Right lobe of liver (tissue), 6 donors: ENCODE measurements at regions not wholly inside any gene's neighbourhood (a gene's known extent, or its start where the extent isn't known, plus 50 kb on each side); places are given as distances from the start of the nearest gene placed in this dataset.

Experiments
- ATAC-seq, 4 donors: fragments of 200-7000 bp; cut with Tn5 transposase; one replicate each; pipeline ENCODE4 v1.9.1; 2020; ENCODE audit warnings: mild to moderate bottlenecking in 4 of 4, moderate library complexity in 4 of 4
- DNase-seq, 3 donors: peaks; one replicate each; pipeline ENCODE4 v3.0.0-alpha.2; 2020
- H3K27ac ChIP-seq, 3 donors: fragments of 200-600 bp; one replicate each; pipeline ENCODE4 v1.8.0; 2022
- H3K27me3 ChIP-seq, 2 donors: fragments of 200-600 bp; one replicate each; pipeline ENCODE4 v1.8.0; 2022
- H3K36me3 ChIP-seq, 4 donors: fragments of 200-600 bp; sonication (generic) in 1 of 4; one replicate each; pipeline versions ENCODE4 v1.5.1 to v1.8.0; 2017 to 2022; ENCODE audit warnings: control low read depth in 1 of 4
- H3K4me1 ChIP-seq, 4 donors: fragments of 200-600 bp; sonication (generic) in 1 of 4; one replicate each; pipeline versions ENCODE4 v1.5.1 to v1.8.0; 2017 to 2022; ENCODE audit warnings: control low read depth in 1 of 4
- H3K4me3 ChIP-seq, 3 donors: fragments of 200-600 bp; one replicate each; pipeline ENCODE4 v1.8.0; 2022
- H3K9me3 ChIP-seq, 4 donors: fragments of 200-600 bp; sonication (generic) in 1 of 4; one replicate each; pipeline versions ENCODE4 v1.5.1 to v1.8.0; 2017 to 2022; ENCODE audit warnings: control low read depth in 1 of 4
- POLR2A ChIP-seq: fragments of 450-650 bp; IDR thresholded peaks from one replicate; pipeline ENCODE4 v1.6.1; 2017; ENCODE audit warnings: antibody characterized with exemption, mild to moderate bottlenecking
- WGBS: methylation state at CpG from one replicate; pipeline ENCODE4 v1.1.6; 2018; ENCODE audit warnings: low coverage, low lambda C conversion rate; ENCODE audit not compliant: insufficient coverage; ENCODE audit errors: missing lambda C conversion rate; 5-methylcytosine and 5-hydroxymethylcytosine counted together
- intact Hi-C, 2 donors: fragments of 100-400 bp; cut with DNase I; formaldehyde crosslinking; loops; one replicate each; pipeline versions ENCODE4 v1.11.2 to v1.14.1; 2022
- TF ChIP-seq, protein P1 (sequence below), 4 donors: fragments of 200-600 bp in 3 of 4; fragments of 450-650 bp in 1 of 4; IDR thresholded peaks; one replicate each; pipeline versions ENCODE4 v1.5.1 to v1.8.0; 2016 to 2022; ENCODE audit warnings: antibody characterized with exemption in 4 of 4, mild to moderate bottlenecking in 2 of 4
- donor health status: DM: no; HTN: yes; CAD: no.
- donor health status: DM: no; HTN: no; CAD: no.
- donor health status: DM: no; HTN: no; CAD: no.
- donor health status: DM: no; HTN: yes; CAD: no.
- donor health status: DM: no; HTN: yes; CAD: no.

DNA sequence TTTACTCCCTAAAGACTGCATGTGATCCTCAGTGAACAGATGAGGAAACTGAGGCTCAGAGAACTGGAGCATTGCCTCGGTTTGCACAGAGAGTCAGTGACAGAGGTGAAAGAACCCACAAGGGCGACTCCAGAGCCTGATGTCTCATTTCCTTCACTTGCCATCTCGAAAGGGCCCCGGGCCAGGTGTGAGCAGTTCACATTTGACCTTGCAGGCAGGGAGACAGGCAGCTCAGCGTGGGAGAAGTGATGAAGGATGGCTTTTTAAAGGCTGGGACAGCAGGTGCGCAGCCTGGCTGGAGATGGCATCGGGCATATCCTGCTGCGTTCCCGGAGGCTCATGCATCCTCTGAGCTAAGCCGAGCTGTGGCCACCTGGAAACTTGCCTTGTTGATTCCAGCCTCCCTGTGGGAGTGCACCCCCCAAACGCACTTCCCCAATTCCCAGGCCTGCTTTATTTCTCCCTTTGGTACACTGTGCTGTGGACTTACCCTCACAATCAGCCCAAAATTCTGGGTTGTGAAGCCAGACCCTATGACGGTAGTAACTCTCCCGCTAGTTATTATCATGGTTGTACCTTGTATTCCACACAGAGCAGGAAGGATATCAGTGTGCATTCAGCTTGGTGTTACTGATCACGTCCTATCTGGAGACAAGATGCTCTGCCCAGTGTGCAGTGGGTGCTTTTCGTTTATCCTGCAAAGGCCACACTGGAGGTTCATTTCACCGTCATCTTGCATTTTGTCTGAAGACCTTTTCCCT, 753.2 kb upstream of the EEF2KMT start:
- Histone ChIP-seq H3K9me3 (no peaks in the 10 kb centered on the region), H3K27me3 (no peaks in the 10 kb centered on the region), H3K4me1 (no peaks in the 10 kb centered on the region), H3K36me3 (no peaks in the 10 kb centered on the region), H3K4me3 (no peak overlapping the region), H3K27ac (no peak overlapping the region)
- DNase-seq (no peak), ATAC-seq (no peak)
- intact Hi-C loops: no loop called here
- TF ChIP-seq, protein P1, sequence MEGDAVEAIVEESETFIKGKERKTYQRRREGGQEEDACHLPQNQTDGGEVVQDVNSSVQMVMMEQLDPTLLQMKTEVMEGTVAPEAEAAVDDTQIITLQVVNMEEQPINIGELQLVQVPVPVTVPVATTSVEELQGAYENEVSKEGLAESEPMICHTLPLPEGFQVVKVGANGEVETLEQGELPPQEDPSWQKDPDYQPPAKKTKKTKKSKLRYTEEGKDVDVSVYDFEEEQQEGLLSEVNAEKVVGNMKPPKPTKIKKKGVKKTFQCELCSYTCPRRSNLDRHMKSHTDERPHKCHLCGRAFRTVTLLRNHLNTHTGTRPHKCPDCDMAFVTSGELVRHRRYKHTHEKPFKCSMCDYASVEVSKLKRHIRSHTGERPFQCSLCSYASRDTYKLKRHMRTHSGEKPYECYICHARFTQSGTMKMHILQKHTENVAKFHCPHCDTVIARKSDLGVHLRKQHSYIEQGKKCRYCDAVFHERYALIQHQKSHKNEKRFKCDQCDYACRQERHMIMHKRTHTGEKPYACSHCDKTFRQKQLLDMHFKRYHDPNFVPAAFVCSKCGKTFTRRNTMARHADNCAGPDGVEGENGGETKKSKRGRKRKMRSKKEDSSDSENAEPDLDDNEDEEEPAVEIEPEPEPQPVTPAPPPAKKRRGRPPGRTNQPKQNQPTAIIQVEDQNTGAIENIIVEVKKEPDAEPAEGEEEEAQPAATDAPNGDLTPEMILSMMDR (IDR thresholded peaks at IDR 0.05): no peak
- TF ChIP-seq POLR2A: no peak
- WGBS: 61% methylated on average over 10 of the region's 16 CpGs

DNA sequence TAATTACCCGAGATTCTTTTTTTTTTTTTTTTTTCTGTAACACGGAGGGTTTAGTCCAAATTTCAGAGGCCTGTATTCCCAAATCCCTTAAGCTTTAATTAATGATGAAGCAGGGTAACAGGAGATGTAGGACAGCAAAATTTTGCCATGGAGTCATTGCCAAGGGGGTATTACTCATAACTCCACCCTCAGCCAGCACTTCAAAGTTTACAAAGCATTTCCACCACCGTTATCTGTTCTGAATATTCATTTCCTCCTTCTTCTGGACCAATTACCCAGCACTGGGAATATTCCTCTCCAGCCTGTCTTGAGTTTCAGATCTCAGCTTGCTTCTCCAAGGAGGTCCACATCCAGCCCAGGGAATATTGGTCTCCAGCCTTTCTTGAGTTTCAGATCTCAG, 747.5 kb upstream of the EEF2KMT start:
- TF ChIP-seq, protein P1 (IDR thresholded peaks at IDR 0.05): no peak
- TF ChIP-seq POLR2A: no peak
- Histone ChIP-seq H3K27me3 (no peaks in the 10 kb centered on the region), H3K27ac (no peak overlapping the region), H3K36me3 (no peaks in the 10 kb centered on the region), H3K4me1 (no peaks in the 10 kb centered on the region), H3K4me3 (no peak overlapping the region), H3K9me3 (no peaks in the 10 kb centered on the region)
- 22% methylated on average over 3 of the region's 3 CpGs for WGBS
- no peak for ATAC-seq
- DNase-seq: no peak
- intact Hi-C loops: no loop called here

DNA sequence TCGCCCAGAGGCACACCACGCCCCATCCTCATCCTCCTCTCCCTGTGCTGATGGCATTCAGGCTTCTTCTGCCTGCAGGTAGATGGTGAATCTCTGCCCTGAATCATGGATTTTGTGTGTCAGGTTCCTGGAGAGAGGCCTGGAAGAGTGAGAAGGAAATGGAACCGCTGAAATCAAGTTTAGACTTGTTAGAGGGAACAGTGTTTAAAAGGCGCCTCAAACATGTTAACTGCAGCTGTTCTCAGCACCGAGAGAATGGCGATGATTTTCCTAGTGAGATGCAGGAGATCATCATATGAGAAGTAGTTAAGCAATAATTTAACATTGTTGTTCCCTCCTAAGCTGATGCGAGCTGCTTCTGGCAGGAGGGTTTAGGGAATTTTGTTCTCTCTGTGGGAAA, 744.4 kb upstream of the EEF2KMT start:
- DNase-seq (no peak), ATAC-seq (no peak)
- WGBS: 57% methylated on average over 7 of the region's 7 CpGs
- H3K27ac ChIP-seq: no peak overlapping the region
- intact Hi-C loops: no loop called here
- H3K4me1 ChIP-seq: no peaks in the 10 kb centered on the region
- TF ChIP-seq, protein P1 (IDR thresholded peaks at IDR 0.05): no peak
- no peak for TF ChIP-seq POLR2A
- H3K4me3 ChIP-seq: no peak overlapping the region
- H3K36me3 ChIP-seq: no peaks in the 10 kb centered on the region
- H3K9me3 ChIP-seq: no peaks in the 10 kb centered on the region
- no peaks in the 10 kb centered on the region for H3K27me3 ChIP-seq

DNA sequence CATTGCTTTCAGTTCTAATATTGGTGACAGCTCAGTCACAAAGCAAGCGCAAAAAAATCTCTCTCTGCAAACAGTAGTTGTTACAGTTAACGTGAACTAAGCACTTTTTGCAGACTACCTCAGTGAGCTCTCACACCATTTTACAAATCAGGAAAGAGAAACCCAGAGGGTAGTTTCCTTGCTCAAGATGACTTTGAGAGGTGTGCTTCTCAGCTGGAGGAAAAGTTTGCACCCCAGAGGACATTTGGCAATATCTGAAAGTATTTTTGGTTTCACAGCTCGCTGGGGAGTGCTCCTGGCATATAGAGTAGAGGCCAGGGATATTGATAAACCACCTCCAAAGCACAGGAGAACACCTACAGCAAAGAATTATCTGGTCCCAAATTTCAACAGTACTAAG, 741.1 kb upstream of the EEF2KMT start:
- ATAC-seq: no peak
- WGBS: 52% methylated on average over 3 of the region's 3 CpGs
- H3K4me1 ChIP-seq: no peaks in the 10 kb centered on the region
- H3K9me3 ChIP-seq: no peaks in the 10 kb centered on the region
- H3K36me3 ChIP-seq: no peaks in the 10 kb centered on the region
- TF ChIP-seq, protein P1 (IDR thresholded peaks at IDR 0.05): no peak
- no peak for TF ChIP-seq POLR2A
- H3K4me3 ChIP-seq: no peak overlapping the region
- DNase-seq: no peak
- H3K27me3 ChIP-seq: no peaks in the 10 kb centered on the region
- no peak overlapping the region for H3K27ac ChIP-seq
- intact Hi-C loops: no loop called here
